B cell (primary cell): ENCODE measurements at regions not wholly inside any gene's neighbourhood (a gene's known extent, or its start where the extent isn't known, plus 50 kb on each side); places are given as distances from the start of the nearest gene placed in this dataset.

ENCODE experiments used
- ATAC-seq: fragments of 200-7000 bp; cut with Tn5 transposase; one replicate; pipeline ENCODE4 v1.10.0; 2021; ENCODE audit warnings: low read depth, mild to moderate bottlenecking, moderate number of reproducible peaks, moderate library complexity
- CTCF ChIA-PET: fragments of 350-600 bp; sonication (Branson Sonifier 250); formaldehyde crosslinking; loops from one replicate; lab custom pipeline; 2021; ENCODE audit warnings: antibody characterized with exemption, inconsistent platforms; lab: Charles Lee
- POLR2A ChIA-PET: fragments of 350-600 bp; sonication (Branson Sonifier 250); formaldehyde crosslinking; loops from one replicate; lab custom pipeline; 2021; ENCODE audit warnings: antibody characterized with exemption; lab: Charles Lee
- DNase-seq: peaks from one replicate; pipeline ENCODE4 v3.0.0; 2013
- H2AFZ ChIP-seq: 2 replicates; pipeline ENCODE4 v1.6.1; 2012; ENCODE audit warnings: mild to moderate bottlenecking, low read depth, low read length; ENCODE audit not compliant: insufficient read depth, poor library complexity, severe bottlenecking
- H3K27ac ChIP-seq, 2 donors: 1 replicate in 1 of 2; 2 replicates in 1 of 2; pipeline ENCODE4 v1.5.1; 2012 to 2013; ENCODE audit warnings: low read length in 2 of 2, mild to moderate bottlenecking in 2 of 2, moderate library complexity in 1 of 2
- H3K27me3 ChIP-seq, 4 experiments: fragments of 200-600 bp in 1 of 4; sonication (generic) in 1 of 4; replicated peaks in 1 of 4; 1 replicate in 2 of 4; 2 replicates in 2 of 4; pipeline versions ENCODE4 v1.6.1 to v1.7.0; 2013 to 2016; ENCODE audit warnings: low read length in 3 of 4, mild to moderate bottlenecking in 2 of 4, mixed read lengths in 1 of 4, moderate library complexity in 1 of 4; ENCODE audit not compliant: insufficient read depth in 4 of 4, control insufficient read depth in 3 of 4; ENCODE audit errors: control extremely low read depth in 1 of 4
- H3K36me3 ChIP-seq, 2 experiments: replicated peaks in 1 of 2; 1 replicate in 1 of 2; 2 replicates in 1 of 2; pipeline versions ENCODE4 v1.6.1 to v1.7.1; 2013; ENCODE audit warnings: low read length in 1 of 2; ENCODE audit not compliant: insufficient read depth in 2 of 2, control insufficient read depth in 1 of 2; ENCODE audit errors: control extremely low read depth in 1 of 2, extremely low read depth in 1 of 2
- H3K4me1 ChIP-seq, 2 donors: fragments of 200-600 bp in 1 of 2; sonication (generic) in 1 of 2; 1 replicate in 1 of 2; 2 replicates in 1 of 2; pipeline versions ENCODE4 v1.5.1 to v1.6.1; 2013 to 2017; ENCODE audit warnings: low read length in 2 of 2; ENCODE audit not compliant: control insufficient read depth in 2 of 2, insufficient read depth in 2 of 2
- H3K4me2 ChIP-seq: replicated peaks from 2 replicates; pipeline ENCODE3; 2012; ENCODE audit warnings: mild to moderate bottlenecking, low read depth, low read length; ENCODE audit not compliant: poor library complexity, severe bottlenecking
- H3K4me3 ChIP-seq, 5 experiments: fragments of 200-600 bp in 1 of 5; sonication (generic) in 1 of 5; 1 replicate in 3 of 5; 2 replicates in 2 of 5; pipeline versions ENCODE4 v1.5.1 to v1.7.0; 2011 to 2016; ENCODE audit warnings: low read length in 4 of 5, mild to moderate bottlenecking in 4 of 5, low read depth in 2 of 5, control low read depth in 1 of 5, moderate library complexity in 1 of 5; ENCODE audit not compliant: insufficient read depth in 1 of 5; ENCODE audit errors: control extremely low read depth in 1 of 5, extremely low read depth in 1 of 5
- H3K79me2 ChIP-seq: fragments of 200-600 bp; sonication (generic); one replicate; pipeline ENCODE4 v1.6.0; 2016; ENCODE audit warnings: low read length; ENCODE audit not compliant: control insufficient read depth, insufficient read depth
- H3K9ac ChIP-seq: fragments of 200-600 bp; sonication (generic); 2 replicates; pipeline ENCODE4 v1.6.1; 2017; ENCODE audit warnings: mild to moderate bottlenecking, low read length, moderate library complexity
- H3K9me3 ChIP-seq, 3 donors: one replicate each; pipeline versions ENCODE4 v1.6.1 to v1.7.1; 2013; ENCODE audit warnings: low read length in 2 of 3; ENCODE audit not compliant: control insufficient read depth in 2 of 3, insufficient read depth in 1 of 3; ENCODE audit errors: control extremely low read depth in 1 of 3
- H4K20me1 ChIP-seq: 2 replicates; pipeline ENCODE4 v1.6.0; 2012; ENCODE audit warnings: mild to moderate bottlenecking, low read length; ENCODE audit not compliant: insufficient read depth, control insufficient read depth, poor library complexity, severe bottlenecking
- H3K27ac Mint-ChIP-seq: one replicate; pipeline ENCODE4 v1.8.0; 2021; ENCODE audit warnings: mixed read lengths
- H3K27me3 Mint-ChIP-seq: one replicate; pipeline ENCODE4 v1.8.0; 2021; ENCODE audit warnings: mixed read lengths
- H3K4me1 Mint-ChIP-seq: one replicate; pipeline ENCODE4 v1.8.0; 2021; ENCODE audit warnings: mixed read lengths
- H3K4me3 Mint-ChIP-seq: one replicate; pipeline ENCODE4 v1.8.0; 2021; ENCODE audit warnings: mixed read lengths
- H3K9me3 Mint-ChIP-seq: one replicate; pipeline ENCODE4 v1.8.0; 2022; ENCODE audit warnings: mixed read lengths; ENCODE audit not compliant: insufficient read depth
- CTCF ChIP-seq: fragments of 200-600 bp; IDR thresholded peaks from one replicate; pipeline ENCODE4 v1.8.0; 2022; ENCODE audit warnings: antibody characterized with exemption, mild to moderate bottlenecking
- EZH2 ChIP-seq: IDR thresholded peaks from 2 replicates; pipeline ENCODE4 v1.6.1; 2012; ENCODE audit warnings: borderline replicate concordance, low read depth, mild to moderate bottlenecking, moderate library complexity, low read length; ENCODE audit not compliant: insufficient read depth, poor library complexity, severe bottlenecking
- WGBS: methylation state at CpG from one replicate; pipeline ENCODE4 v1.1.5; 2013; ENCODE audit warnings: missing lambda C conversion rate; ENCODE audit not compliant: insufficient coverage; 5-methylcytosine and 5-hydroxymethylcytosine counted together
- intact Hi-C: fragments of 100-400 bp; cut with micrococcal nuclease; formaldehyde crosslinking; loops from one replicate; pipeline ENCODE4 v1.10.0; 2022

GRCh38 chr21:31553926-31554325 lies 105.6 kb upstream of the SOD1 start:
- intact Hi-C loops, result no loop called here
- H3K27me3 ChIP-seq, result peaks cover 0 to 20% (median 12%) of the 10 kb centered on the region in 4 experiments
- POLR2A ChIA-PET, result no interaction called here

DNA sequence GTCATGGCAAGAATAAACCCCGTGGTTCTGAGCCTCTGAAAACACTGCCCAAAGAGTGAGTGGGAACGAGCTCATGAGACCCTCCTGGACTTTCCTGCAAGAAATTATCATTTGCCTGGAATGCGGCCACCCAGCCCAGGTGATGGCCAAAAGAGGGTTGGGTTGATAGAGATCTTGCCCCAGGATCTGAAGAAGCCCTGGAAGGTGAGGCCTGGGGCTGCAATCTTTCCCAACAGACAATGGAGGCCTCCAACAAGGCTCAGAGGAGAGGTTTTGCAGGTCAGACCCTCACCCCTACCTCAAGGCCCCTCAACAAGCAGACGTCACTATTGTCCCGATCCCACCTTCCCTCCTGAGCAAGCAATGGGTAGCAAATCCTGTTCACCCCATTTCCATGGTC lies 106.0 kb upstream of the SOD1 start:
- no peak overlapping the region for H3K9ac ChIP-seq
- no peak overlapping the region for H2AFZ ChIP-seq
- H3K27ac ChIP-seq, result no peak overlapping the region
- H3K9me3 Mint-ChIP-seq, result no peaks in the 10 kb centered on the region
- H3K27me3 Mint-ChIP-seq, result peaks cover 37% of the 10 kb centered on the region
- POLR2A ChIA-PET, result no interaction called here
- H3K4me2 ChIP-seq, result no peak overlapping the region
- peaks cover 10% of the 10 kb centered on the region for H3K4me1 Mint-ChIP-seq
- TF ChIP-seq EZH2, result no peak
- no peak for TF ChIP-seq CTCF
- ATAC-seq (no peak), DNase-seq (no peak)
- H3K4me1 ChIP-seq, result peaks cover 11 to 14% of the 10 kb centered on the region in 2 donors
- no peak overlapping the region for H3K4me3 Mint-ChIP-seq
- CTCF ChIA-PET, result no interaction called here
- no peak overlapping the region for H3K4me3 ChIP-seq
- H3K79me2 ChIP-seq, result no peaks in the 10 kb centered on the region
- H3K36me3 ChIP-seq, result no peaks in the 10 kb centered on the region
- WGBS, result 88% methylated on average over 5 of the region's 5 CpGs
- H3K27ac Mint-ChIP-seq, result no peak overlapping the region
- peaks cover 0 to 20% (median 12%) of the 10 kb centered on the region in 4 experiments for H3K27me3 ChIP-seq
- H3K9me3 ChIP-seq, result peaks cover 0 to 7% (median 0%) of the 10 kb centered on the region in 3 donors
- intact Hi-C loops, result no loop called here
- no peaks in the 10 kb centered on the region for H4K20me1 ChIP-seq

More at GRCh38 chr21:31553926-31554325, 105.6 kb upstream of the SOD1 start:
- peaks cover 10% of the 10 kb centered on the region for H3K4me1 Mint-ChIP-seq
- Histone ChIP-seq H3K79me2 (no peaks in the 10 kb centered on the region), H3K9me3 (peaks cover 0 to 7% (median 0%) of the 10 kb centered on the region in 3 donors), H3K4me1 (peaks cover 12 to 14% of the 10 kb centered on the region in 2 donors), H2AFZ (no peak overlapping the region), H3K4me3 (no peak overlapping the region), H3K36me3 (no peaks in the 10 kb centered on the region), H4K20me1 (no peaks in the 10 kb centered on the region), H3K4me2 (no peak overlapping the region), H3K27ac (no peak overlapping the region), H3K9ac (no peak overlapping the region)
- no peak for ATAC-seq
- TF ChIP-seq CTCF (no peak), EZH2 (no peak)
- H3K4me3 Mint-ChIP-seq, result no peak overlapping the region
- DNase-seq, result no peak
- CTCF ChIA-PET, result no interaction called here
- 92% methylated on average over 2 of the region's 4 CpGs for WGBS
- no peak overlapping the region for H3K27ac Mint-ChIP-seq
- H3K9me3 Mint-ChIP-seq, result no peaks in the 10 kb centered on the region
- peaks cover 37% of the 10 kb centered on the region for H3K27me3 Mint-ChIP-seq
